ENCODE measurements at regions not wholly inside any gene's neighbourhood (a gene's known extent, or its start where the extent isn't known, plus 50 kb on each side); places are given as distances from the start of the nearest gene placed in this dataset.

DNA sequence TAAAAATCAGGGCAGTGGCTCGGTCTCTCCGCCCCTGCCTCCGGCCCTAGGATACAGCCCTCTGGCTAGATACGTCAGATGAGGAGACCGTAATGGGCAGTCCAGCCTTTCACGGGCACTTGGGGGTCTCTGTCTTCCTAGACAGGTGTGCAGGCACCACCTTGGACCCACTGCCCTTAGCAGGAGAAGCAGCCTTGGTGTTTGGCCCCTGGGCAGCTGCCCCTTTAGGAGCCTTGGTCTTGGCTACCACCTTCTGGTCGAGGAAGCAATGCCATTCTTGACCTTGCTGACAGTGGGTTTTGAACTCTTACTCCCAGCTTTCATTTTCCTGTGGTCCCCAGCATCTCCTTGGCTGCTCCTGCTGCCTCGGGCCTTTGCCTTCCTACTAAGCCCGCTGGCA is 149.7 kb upstream of the FRMD4B start:
- DNase-seq (ENCODE audit: low spot score in 2 of 2): no peak
- H3K36me3 ChIP-seq: no peaks in the 10 kb centered on the region
- H3K27ac ChIP-seq: no peak overlapping the region
- no peaks in the 10 kb centered on the region for H3K27me3 ChIP-seq
- H3K4me1 ChIP-seq: peaks cover 20% of the 10 kb centered on the region
- WGBS: 89% methylated on average over 9 of the region's 9 CpGs
- no peak overlapping the region for H3K4me3 ChIP-seq
- TF ChIP-seq POLR2A (IDR thresholded peaks at IDR 0.05) (no peak), POLR2AphosphoS5 (IDR thresholded peaks at IDR 0.05) (no peak), EP300 (IDR thresholded peaks at IDR 0.05) (no peak)
- TF ChIP-seq, protein P1, sequence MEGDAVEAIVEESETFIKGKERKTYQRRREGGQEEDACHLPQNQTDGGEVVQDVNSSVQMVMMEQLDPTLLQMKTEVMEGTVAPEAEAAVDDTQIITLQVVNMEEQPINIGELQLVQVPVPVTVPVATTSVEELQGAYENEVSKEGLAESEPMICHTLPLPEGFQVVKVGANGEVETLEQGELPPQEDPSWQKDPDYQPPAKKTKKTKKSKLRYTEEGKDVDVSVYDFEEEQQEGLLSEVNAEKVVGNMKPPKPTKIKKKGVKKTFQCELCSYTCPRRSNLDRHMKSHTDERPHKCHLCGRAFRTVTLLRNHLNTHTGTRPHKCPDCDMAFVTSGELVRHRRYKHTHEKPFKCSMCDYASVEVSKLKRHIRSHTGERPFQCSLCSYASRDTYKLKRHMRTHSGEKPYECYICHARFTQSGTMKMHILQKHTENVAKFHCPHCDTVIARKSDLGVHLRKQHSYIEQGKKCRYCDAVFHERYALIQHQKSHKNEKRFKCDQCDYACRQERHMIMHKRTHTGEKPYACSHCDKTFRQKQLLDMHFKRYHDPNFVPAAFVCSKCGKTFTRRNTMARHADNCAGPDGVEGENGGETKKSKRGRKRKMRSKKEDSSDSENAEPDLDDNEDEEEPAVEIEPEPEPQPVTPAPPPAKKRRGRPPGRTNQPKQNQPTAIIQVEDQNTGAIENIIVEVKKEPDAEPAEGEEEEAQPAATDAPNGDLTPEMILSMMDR (IDR thresholded peaks at IDR 0.05): no peak
- H3K9me3 ChIP-seq: no peaks in the 10 kb centered on the region

DNA sequence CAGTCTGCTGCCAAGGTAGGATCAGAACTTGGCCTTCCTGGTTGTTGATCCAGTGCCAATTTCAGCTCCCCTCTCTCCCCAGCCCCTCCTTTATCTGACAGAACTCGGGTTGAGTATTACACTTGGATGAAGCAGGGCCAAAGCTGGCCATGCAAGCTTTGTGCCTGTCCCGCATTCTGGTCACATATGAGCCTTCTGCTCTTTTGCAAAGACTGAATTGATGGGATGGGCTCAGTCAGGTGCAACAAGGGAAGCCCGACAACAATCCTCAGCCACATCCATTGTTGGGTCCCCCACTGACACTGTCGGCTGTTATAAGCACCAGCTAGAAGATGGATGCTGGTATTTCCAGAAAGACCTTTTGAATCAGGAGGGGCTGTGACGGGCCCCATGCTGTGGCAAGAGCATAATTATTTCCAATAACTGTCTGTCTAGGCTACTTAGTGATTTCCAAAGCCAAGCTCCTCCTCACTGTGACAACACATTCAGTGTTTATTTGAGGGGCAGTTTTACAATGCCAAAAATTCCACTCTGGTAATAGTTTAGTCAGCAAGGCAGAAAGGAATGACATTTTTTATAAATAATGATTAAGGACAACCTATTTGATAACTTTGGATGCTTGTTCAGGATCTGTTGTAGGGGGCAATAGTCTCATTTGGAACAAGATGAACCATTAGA is 146.8 kb upstream of the FRMD4B start:
- Histone ChIP-seq H3K4me1 (peaks cover 6% of the 10 kb centered on the region), H3K27me3 (no peaks in the 10 kb centered on the region), H3K9me3 (no peaks in the 10 kb centered on the region), H3K4me3 (no peak overlapping the region), H3K27ac (no peak overlapping the region), H3K36me3 (no peaks in the 10 kb centered on the region)
- no peak for DNase-seq (ENCODE audit: low spot score in 2 of 2)
- no peak for TF ChIP-seq EP300 (IDR thresholded peaks at IDR 0.05)
- TF ChIP-seq, protein P1 (IDR thresholded peaks at IDR 0.05): no peak
- TF ChIP-seq POLR2A (IDR thresholded peaks at IDR 0.05): no peak
- no peak for TF ChIP-seq POLR2AphosphoS5 (IDR thresholded peaks at IDR 0.05)
- WGBS: 69% methylated on average over 5 of the region's 5 CpGs

DNA sequence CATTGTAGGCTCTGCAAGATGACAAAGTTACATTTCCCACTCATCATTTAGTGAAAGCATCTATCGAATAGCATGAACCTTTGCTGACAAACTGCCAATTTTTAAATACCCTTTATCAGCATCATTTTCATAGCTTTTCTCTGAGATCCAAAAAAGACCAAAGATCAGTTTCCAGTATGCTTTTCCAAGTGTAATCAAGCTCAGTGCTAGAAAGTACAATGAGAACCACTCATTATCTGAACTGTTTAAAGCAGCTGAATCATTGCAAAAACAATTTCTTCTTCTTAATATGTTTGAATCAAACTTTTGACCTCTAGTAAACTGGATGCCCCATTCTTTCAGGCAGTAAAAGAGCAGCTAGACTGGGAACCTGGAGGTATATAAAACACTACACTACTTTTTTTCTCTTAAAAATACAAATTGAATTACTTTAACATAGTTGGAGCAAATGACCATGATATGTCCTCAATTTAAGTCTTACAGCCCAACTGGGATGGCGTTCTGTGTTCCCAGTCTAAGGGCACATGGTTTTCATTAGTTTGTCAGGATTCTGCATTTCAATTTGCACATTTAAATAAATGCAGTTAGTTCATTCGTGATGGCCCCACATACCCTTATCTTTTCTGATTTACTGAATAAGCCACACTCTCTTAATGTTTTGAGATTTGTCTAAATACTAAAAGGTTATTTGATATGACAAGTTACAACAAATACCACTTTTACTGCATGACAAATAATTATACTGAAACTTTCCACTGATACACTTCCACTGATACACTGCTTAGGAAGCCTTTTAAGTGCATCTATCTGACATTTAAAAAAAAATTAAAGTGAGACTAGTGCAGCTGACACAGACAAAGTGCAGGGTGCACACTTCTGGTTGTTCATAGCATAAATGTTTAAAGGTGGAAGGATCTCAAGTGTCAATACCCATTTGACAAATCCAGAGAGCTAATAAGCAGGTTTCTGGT is 146.0 kb upstream of the FRMD4B start:
- Histone ChIP-seq H3K4me3 (no peak overlapping the region), H3K27me3 (no peaks in the 10 kb centered on the region), H3K9me3 (no peaks in the 10 kb centered on the region), H3K4me1 (peaks cover 6% of the 10 kb centered on the region), H3K27ac (no peak overlapping the region), H3K36me3 (no peaks in the 10 kb centered on the region)
- WGBS: 45% methylated on average over 3 of the region's 3 CpGs
- TF ChIP-seq EP300 (IDR thresholded peaks at IDR 0.05) (no peak), POLR2A (IDR thresholded peaks at IDR 0.05) (no peak), POLR2AphosphoS5 (IDR thresholded peaks at IDR 0.05) (no peak)
- TF ChIP-seq, protein P1 (IDR thresholded peaks at IDR 0.05): no peak
- no peak for DNase-seq (ENCODE audit: low spot score in 2 of 2)

DNA sequence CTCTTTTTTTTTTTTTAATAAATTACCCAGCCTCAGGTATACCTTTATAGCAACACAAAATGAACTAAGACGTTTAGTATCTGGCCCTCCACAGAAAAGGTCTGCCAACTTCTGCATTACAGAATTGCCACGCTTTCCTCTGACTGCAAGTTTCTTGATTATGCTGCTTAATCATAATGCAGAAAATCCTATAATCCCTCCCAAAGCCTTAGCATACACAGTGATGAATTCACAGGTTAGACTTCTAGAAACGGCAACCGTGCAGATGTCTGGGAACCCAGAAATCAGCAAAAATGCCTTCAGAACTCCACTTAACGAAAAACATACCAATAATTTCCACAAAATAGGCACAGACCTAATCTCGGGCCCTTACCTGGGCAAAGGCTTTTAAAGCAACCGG is 144.7 kb upstream of the FRMD4B start:
- Histone ChIP-seq H3K9me3 (no peaks in the 10 kb centered on the region), H3K36me3 (no peaks in the 10 kb centered on the region), H3K4me1 (peaks cover 6% of the 10 kb centered on the region), H3K27ac (no peak overlapping the region), H3K27me3 (no peaks in the 10 kb centered on the region), H3K4me3 (no peak overlapping the region)
- TF ChIP-seq EP300 (IDR thresholded peaks at IDR 0.05): no peak
- TF ChIP-seq, protein P1 (IDR thresholded peaks at IDR 0.05): no peak
- no peak for DNase-seq (ENCODE audit: low spot score in 2 of 2)
- 96% methylated on average over 7 of the region's 7 CpGs for WGBS

DNA sequence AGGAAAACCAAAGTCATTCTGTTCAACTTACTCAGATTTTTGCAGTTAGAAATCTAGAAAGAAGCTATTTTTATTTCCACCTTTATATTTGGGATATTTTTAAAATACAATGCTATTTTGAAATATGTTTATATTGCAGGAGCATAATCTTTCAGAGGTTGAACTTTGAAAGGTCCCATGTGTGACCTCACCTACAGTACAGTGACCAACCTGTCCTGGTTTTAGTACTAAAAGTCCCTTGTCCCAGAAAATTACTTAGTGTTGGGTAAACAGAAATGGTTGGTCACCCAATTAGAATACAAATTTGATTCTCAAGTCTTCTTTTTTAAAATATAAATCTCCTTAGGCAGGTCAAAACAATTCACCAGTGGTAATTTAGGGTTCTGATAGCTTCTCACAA is 141.6 kb upstream of the FRMD4B start:
- Histone ChIP-seq H3K4me1 (peaks cover 5% of the 10 kb centered on the region), H3K27ac (no peak overlapping the region), H3K4me3 (no peak overlapping the region), H3K27me3 (no peaks in the 10 kb centered on the region), H3K9me3 (no peaks in the 10 kb centered on the region), H3K36me3 (no peaks in the 10 kb centered on the region)
- no peak for DNase-seq (ENCODE audit: low spot score in 2 of 2)
- TF ChIP-seq POLR2A (IDR thresholded peaks at IDR 0.05): no peak
- TF ChIP-seq, protein P1 (IDR thresholded peaks at IDR 0.05): no peak
